ENCODE measurements at regions not wholly inside any gene's neighbourhood (a gene's known extent, or its start where the extent isn't known, plus 50 kb on each side); places are given as distances from the start of the nearest gene placed in this dataset.

GRCh38 chr9:96040591-96041461, 165.3 kb downstream of the ERCC6L2 start:
- FAIRE-seq (no peak), DNase-seq (ENCODE audit: insufficient read length, low spot score) (no peak)
- TF ChIP-seq CTCF (IDR thresholded peaks at IDR 0.05; ENCODE audit: insufficient read depth, missing control alignments): no peak

- DNase-seq (ENCODE audit: insufficient read length, low spot score) (no peak), FAIRE-seq (no peak)
- TF ChIP-seq CTCF (IDR thresholded peaks at IDR 0.05; ENCODE audit: insufficient read depth, missing control alignments): no peak
Observed at GRCh38 chr9:96038914-96039313, 163.4 kb downstream of the ERCC6L2 start.

GRCh38 chr9:96038271-96038670, 162.8 kb downstream of the ERCC6L2 start:
- no peak for TF ChIP-seq CTCF (IDR thresholded peaks at IDR 0.05; ENCODE audit: insufficient read depth, missing control alignments)
- FAIRE-seq: no peak

GRCh38 chr9:96034553-96035122, 159.1 kb downstream of the ERCC6L2 start:
- FAIRE-seq: no peak
- DNase-seq (ENCODE audit: insufficient read length, low spot score): no peak
- no peak for TF ChIP-seq CTCF (IDR thresholded peaks at IDR 0.05; ENCODE audit: insufficient read depth, missing control alignments)

More at GRCh38 chr9:96038271-96038670, 162.8 kb downstream of the ERCC6L2 start:
- no peak for DNase-seq (ENCODE audit: insufficient read length, low spot score)

GRCh38 chr9:96033896-96034295, 158.4 kb downstream of the ERCC6L2 start:
- no peak for TF ChIP-seq CTCF (IDR thresholded peaks at IDR 0.05; ENCODE audit: insufficient read depth, missing control alignments)
- DNase-seq (ENCODE audit: insufficient read length, low spot score): no peak

GRCh38 chr9:96031916-96032534, 156.5 kb downstream of the ERCC6L2 start:
- DNase-seq (ENCODE audit: insufficient read length, low spot score) (no peak), FAIRE-seq (no peak)
- no peak for TF ChIP-seq CTCF (IDR thresholded peaks at IDR 0.05; ENCODE audit: insufficient read depth, missing control alignments)

More at GRCh38 chr9:96033896-96034295, 158.4 kb downstream of the ERCC6L2 start:
- no peak for FAIRE-seq

Data from D721Med (cell line).